Endothelial cell of umbilical vein (primary cell): ENCODE measurements at regions not wholly inside any gene's neighbourhood (a gene's known extent, or its start where the extent isn't known, plus 50 kb on each side); places are given as distances from the start of the nearest gene placed in this dataset.

Source experiments
- CTCF ChIP-seq, 2 donors: IDR thresholded peaks; 1 replicate in 1 of 2; 2 replicates in 1 of 2; pipeline ENCODE4 v1.5.1; 2011; ENCODE audit warnings: low read length in 2 of 2, mild to moderate bottlenecking in 2 of 2, moderate library complexity in 2 of 2, control low read depth in 1 of 2, inconsistent platforms in 1 of 2, low read depth in 1 of 2; ENCODE audit not compliant: insufficient read depth in 1 of 2; ENCODE audit errors: extremely low read depth in 1 of 2
- FOS ChIP-seq: IDR thresholded peaks from 2 replicates; pipeline ENCODE4 v1.6.1; 2011; ENCODE audit warnings: mild to moderate bottlenecking, low read length, moderate library complexity, borderline replicate concordance; ENCODE audit not compliant: insufficient read depth
- POLR2A ChIP-seq: IDR thresholded peaks from 2 replicates; pipeline ENCODE4 v1.6.1; 2012; ENCODE audit warnings: low read depth, mild to moderate bottlenecking, control low read depth, low read length

DNA sequence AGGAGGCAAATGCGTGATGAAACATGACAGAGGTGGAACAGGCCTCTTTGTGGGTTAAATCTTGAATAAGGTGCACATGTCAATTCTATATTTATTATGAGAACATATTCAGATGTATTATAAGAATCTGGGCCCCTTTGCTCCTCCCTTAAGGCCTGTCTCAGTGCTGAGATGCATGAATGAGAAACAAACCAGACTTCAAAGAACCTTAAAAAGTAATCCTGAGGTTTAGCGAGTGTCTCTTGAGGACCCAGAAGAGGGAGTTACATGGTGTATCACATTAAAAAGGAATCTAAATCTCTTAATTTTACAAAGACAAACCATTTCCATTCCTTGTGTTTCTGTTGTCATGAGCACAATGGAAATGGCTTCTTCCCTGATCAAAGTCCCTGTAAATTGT is 170.9 kb upstream of the TBC1D5 start:
- TF ChIP-seq CTCF (IDR thresholded peaks at IDR 0.05; ENCODE audit: extremely low read depth in 1 of 2, insufficient read depth in 1 of 2, low read depth in 1 of 2, low read length in 2 of 2) (no peak), POLR2A (no peak), FOS (no peak)
